Iris pigment epithelial cell (primary cell): ENCODE measurements at regions not wholly inside any gene's neighbourhood (a gene's known extent, or its start where the extent isn't known, plus 50 kb on each side); places are given as distances from the start of the nearest gene placed in this dataset.

Experiments used
- DNase-seq: peaks from one replicate; pipeline ENCODE4 v3.0.0-alpha.2; 2011; ENCODE audit warnings: low read depth

- no peak for DNase-seq
Observed at GRCh38 chr1:4961935-4962645, 307.7 kb downstream of the AJAP1 start.

DNA sequence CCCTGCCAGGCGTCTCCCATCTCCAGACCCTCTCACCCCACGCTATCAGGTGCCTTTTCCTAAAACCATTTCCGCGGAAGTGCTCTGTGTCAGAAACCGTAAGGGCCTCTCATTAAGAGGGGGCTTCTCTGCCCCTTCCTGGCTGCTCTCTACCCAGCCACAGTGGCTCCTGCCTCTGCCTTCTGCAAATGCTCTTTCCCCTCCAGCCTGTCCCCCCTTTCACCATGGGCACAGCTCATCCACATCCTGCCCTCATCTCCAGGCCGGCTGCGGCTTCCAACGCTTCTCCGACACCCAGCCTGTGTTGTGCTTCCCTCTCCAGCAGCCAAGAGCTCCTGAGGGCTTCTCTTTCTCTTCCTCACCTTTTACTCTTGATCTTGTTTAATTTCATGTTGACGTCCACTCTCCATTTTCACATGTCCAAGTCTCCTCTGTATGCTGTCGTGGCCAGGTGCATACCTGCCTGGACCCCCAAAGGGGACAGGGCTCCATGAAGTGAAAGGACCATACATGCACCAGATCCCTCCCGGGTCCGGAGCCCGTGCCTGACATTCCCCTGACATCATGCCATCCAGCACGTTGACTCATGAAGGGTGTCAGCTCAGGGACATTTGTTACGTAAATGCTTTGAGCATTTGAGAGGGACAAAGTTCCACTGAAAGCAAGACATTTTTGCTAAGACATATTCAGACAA, 306.5 kb downstream of the AJAP1 start:
- no peak for DNase-seq

DNA sequence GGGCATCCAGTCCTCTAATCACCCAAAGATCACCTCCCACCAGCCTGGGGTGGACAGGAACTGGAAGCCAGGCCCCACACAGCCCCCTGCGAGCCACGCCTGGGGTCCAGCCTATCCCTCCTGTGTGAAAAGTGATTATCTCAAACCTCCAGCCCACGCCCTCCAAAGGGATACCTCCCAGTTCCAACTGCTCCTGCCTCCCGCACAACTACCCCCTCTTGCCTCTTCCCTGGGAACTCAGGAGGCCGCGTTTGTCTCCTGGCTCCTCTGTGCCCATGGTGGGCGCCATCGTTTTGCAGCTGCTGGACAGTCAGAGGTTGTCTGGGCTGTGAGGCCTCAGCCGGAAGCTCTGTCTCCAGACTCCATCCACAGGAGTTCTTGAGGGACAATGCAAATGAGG, 305.9 kb downstream of the AJAP1 start:
- no peak for DNase-seq

DNA sequence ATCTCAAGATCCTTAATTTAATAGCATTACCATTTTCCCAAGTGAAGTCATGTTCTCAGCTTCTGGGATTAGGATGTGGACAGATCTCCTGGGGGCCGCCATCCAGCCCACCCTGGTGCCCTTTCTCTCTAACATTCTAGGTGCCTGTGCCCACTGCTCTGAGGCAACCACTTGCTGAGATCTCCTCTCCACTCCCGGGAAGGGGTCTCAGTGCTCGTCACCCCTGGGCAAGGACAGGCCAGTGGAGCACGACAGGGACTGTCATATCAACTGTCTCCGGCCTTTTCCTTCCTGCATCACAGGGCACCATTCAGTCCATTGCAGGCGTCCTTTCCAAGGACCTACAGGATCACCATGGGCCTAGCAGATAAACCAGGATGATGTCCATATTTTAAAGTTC, 304.8 kb downstream of the AJAP1 start:
- no peak for DNase-seq

DNA sequence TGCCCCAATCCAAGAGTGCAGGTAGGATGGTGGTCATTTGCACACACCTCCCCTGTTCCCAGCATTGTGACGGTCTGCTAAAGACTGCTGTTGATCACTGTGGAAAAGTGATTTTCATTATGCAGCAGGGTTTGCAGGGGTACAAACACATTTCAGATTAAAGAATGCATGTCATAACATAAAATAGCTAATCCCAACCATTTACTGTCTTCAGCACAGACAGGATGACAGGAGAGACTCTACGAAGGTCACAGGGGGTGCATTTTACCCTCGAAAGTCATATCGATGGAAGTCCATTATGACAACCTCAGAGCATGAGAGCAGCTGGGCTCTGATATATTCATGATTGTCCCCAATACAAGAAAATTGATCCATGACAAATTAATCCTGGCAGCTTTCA, 302.6 kb downstream of the AJAP1 start:
- DNase-seq: no peak

GRCh38 chr1:4954392-4954791, 300.0 kb downstream of the AJAP1 start:
- DNase-seq: no peak

- no peak for DNase-seq
Observed at GRCh38 chr1:4951601-4952000, 297.2 kb downstream of the AJAP1 start.

DNA sequence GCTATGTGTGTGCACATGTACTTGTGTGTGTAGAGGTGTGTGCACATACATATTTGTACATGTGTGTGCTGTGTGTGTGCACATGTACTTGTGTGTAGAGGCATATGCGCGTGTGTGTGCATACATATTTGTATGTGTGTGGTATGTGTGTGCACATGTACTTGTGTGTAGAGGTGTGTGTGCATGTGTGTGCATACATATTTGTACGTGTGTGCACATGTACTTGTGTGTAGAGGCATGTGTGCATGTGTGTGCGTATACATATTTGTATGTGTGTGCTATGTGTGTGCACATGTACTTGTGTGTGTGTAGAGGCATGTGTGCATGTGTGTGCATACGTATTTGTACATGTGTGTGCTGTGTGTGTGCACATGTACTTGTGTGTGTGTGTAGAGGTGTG, 291.9 kb downstream of the AJAP1 start:
- no peak for DNase-seq

GRCh38 chr1:4944911-4945310, 290.5 kb downstream of the AJAP1 start:
- DNase-seq: no peak

- DNase-seq: no peak
Observed at GRCh38 chr1:4944072-4944471, 289.7 kb downstream of the AJAP1 start.

- DNase-seq: peak; percentile 1
Observed at GRCh38 chr1:4939266-4939665, 284.9 kb downstream of the AJAP1 start.

DNA sequence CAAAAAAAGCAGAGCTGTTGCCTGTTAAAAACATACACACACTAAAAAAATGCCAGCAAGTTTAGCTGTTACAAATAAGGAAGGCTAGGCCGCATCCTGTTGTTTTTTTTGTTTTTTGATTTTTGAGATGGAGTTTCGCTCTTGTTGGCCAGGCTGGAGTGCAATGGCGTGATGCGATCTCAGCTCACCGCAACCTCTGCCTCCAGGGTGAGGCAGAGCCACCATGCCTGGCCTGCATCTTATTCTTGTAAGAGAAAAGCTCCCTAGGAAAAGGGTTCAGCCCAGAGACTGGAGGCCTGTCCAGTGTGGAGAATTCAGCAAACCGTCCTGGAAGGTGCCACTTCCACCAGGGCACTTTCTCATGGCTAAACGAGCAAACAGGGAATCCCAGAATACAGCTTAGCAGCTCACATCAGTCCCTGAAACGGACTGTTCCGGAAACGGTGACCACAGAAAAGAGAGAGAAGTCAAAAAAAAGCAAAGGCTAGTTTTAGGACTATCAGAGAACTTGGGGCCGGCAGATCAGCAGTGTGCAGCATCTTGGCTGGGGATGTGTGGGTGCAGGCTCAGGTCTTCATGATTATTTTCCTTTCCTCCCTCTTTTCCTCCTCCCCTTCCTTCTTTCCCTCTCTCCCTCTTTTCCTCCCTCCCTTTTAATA, 283.6 kb downstream of the AJAP1 start:
- DNase-seq: no peak

DNA sequence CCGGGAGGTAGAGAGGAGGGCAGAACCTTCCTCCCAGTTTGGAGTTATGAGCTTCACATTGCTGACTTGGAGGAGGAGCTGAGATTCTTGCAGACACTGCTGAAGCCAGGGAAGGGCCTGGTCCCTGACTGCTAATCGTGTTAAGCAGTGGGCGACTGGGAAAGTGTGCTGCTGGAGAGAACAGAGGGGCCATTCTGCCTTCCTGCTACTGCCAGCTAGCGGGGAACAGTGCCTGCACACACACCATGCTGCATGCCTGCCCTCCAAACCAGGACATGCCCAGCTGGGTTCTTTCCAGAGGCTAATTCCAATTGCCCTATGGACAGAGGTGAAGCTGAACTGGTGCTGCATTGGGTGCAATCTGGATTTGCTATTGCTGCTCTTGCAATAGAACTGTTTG, 281.4 kb downstream of the AJAP1 start:
- no peak for DNase-seq

DNA sequence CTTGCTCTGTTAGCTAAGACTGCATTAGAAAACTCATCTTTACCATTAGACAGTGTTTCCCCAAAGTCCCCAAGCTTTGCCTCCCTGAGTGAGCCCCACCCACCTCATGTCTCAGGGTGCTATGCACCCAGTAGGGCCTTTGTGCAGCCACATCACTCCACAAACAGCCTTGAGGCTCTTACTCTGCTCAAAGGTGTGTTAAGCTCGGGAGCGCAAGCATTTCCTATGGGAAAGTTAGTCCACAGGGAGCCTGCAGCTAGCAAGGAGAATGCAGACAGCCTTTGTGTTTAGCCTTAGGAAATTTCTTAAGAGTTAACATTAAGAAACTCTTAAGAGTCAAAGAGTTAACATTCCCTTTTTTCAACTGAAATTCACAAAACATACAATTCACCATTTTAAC, 278.8 kb downstream of the AJAP1 start:
- DNase-seq: no peak

DNA sequence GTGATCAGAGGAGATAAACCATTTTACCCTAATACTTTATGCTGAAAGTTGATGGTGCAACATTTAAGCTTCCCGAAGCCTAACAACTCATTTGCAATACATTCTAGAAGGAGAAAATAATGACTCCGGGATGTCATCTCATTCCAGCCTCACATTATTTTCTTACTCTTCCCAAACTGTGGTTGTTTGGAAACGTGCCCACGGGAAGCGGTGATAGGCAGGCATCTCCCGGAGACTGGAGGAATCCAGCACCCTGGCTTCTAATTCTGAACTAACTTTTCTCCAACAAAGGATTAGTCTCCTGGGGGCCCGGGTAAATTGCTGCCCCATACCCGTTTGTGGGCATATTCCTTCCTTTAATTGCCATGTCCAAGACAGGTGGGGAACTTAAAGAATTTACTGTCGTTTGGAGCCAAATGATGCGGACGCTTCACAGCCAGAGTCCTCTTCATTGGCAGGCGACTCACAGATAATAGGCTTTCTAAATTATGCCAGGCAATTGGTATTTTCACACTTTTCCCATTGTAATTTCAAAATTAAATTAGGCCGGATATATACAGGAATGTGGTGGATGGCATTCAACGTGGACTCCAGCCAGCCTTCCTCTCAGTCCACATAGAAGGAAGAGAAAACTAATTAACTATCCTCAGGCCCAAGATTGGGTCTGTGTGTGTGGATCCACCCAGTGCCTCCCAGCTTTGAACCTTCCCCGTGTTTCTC, 278.1 kb downstream of the AJAP1 start:
- no peak for DNase-seq

DNA sequence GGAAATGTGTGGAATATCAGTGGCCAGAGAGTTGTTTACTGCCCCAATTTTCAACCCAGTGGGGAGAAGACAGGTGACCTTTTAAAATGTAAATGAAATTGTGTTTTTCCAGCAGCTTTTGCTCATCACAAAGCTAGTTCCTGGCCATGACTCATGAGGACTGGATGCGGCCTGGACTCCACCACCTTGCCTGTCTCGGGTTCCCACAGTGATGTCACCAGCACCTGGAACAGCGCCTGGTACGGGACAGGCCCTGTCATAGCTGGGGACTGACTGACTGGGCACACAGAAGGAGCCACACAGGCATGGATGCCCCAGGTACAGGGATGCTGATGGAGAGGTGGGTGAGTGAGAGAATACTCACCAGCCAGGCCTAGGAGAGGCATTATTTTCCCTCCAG, 277.1 kb downstream of the AJAP1 start:
- no peak for DNase-seq

GRCh38 chr1:4928186-4928585, 273.8 kb downstream of the AJAP1 start:
- no peak for DNase-seq

- no peak for DNase-seq
Observed at GRCh38 chr1:4924356-4924755, 269.9 kb downstream of the AJAP1 start.

DNA sequence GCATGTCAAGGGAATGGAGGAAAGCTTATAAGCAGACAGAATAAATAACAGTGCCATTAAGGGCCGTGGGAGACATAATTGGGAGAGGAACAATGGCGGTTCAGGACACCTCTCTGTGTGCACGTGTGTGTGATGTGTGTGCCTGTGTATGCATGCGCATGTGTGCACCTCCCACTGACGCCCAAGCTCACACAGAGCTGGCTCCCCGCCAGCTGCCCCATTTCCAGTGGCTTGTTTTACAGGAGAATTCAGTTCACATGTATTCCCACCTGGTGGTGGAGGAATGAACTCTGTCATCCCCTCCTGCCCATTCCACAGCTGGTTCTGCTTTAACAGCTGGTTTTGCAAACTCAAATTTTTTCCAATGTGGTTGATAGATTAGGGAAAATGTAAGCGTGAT, 262.2 kb downstream of the AJAP1 start:
- DNase-seq: no peak

DNA sequence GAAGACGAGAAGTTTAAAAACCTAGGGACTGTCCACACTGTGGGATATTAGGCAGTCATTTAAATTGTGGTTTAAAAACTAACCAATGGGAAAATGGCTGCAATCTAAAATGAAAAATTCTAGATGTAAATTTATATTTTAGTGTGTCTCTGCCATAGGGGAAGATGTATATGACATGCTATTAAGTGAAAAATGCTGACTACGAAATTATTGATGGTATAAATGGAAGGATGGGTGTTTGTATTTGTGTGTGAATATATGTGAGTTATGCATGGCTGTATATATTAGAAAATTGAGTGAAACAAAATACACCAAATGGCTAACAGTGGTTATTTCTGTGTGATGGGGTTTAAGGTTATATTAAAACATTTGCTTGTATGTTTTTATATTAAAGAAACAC, 260.7 kb downstream of the AJAP1 start:
- no peak for DNase-seq

- no peak for DNase-seq
Observed at GRCh38 chr1:4908486-4908885, 254.1 kb downstream of the AJAP1 start.

GRCh38 chr1:4894566-4894965, 240.2 kb downstream of the AJAP1 start:
- DNase-seq: no peak

- DNase-seq: no peak
Observed at GRCh38 chr1:4880626-4881025, 226.2 kb downstream of the AJAP1 start.
